Inflammatory macrophage (primary cell): ENCODE measurements at regions not wholly inside any gene's neighbourhood (a gene's known extent, or its start where the extent isn't known, plus 50 kb on each side); places are given as distances from the start of the nearest gene placed in this dataset.
A peak's percentile ranks its signal among the peaks of the same experiment; 100 is the strongest.
"Not testable (repeated sequence)": the region's sequence is repeated elsewhere in the genome, so short reads cannot be mapped to it uniquely, and the experiment has no call there.

ENCODE experiments used
- DNase-seq, 2 donors: peaks; one replicate each; pipeline ENCODE4 v3.0.0-alpha.2; 2020 to 2022

DNA sequence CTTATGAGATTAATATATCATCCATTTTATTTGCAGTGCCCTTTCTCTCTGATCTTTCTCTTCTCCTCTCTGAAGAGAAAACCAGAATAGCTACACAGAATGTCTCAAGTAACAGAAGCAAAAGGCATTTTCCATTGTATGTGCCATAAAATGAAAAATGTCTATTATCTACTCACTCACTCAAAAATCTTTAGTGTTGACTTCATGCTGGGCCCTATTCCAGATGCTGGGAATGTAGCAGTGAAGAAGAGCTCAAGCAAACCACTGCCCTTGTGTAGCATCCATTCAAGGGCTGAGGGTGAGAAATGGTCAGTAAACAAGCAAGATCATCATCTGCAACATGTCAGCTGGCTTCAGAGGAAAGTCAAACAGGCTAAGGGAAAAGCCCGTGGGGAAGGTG lies 427.7 kb downstream of the METTL4 start:
- DNase-seq, result no peak

DNA sequence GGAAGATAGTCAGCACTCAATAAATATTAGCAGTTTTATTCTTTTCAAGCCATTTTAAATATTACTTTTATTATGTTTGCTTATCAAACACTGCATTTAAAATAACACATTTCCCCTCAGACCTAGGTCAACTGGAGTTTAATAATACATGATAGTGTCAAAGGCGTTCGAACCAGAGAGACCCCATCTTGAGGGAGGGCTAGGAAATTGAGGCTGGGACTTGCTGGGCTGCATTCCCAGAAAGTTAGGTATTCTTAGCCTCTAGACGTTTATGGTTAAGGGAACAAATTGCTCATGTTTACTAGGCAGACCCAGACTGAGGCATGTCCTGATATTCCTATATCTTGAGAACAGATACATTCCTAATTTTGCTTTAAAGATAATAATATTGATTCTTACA lies 426.5 kb downstream of the METTL4 start:
- no peak for DNase-seq

- DNase-seq, result no peak
These were observed 425.2 kb downstream of the METTL4 start for GRCh38 chr18:2146092-2146491.

DNA sequence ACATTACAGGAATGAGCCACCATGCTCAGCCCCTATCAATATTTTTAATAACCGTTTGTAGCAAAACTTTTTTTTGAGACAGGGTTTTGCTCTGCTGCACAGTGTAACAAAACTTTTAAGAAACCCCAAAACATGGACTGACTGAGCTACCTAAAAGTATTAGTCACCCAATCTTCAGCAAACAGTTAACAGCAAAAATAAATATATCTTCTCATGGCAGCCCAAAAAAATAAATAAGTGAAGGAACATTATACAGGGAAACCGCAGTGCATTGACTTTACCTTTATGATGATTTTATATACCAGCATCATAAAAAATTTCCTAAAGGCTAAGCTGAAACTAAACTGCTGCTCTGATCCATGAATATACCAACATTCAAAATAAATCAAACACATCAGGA lies 424.6 kb downstream of the METTL4 start:
- DNase-seq, result no peak

- DNase-seq, result no peak
These were observed 423.7 kb downstream of the METTL4 start for GRCh38 chr18:2147476-2148230.

- no peak for DNase-seq
These were observed 422.5 kb downstream of the METTL4 start for GRCh38 chr18:2148823-2149222.

DNA sequence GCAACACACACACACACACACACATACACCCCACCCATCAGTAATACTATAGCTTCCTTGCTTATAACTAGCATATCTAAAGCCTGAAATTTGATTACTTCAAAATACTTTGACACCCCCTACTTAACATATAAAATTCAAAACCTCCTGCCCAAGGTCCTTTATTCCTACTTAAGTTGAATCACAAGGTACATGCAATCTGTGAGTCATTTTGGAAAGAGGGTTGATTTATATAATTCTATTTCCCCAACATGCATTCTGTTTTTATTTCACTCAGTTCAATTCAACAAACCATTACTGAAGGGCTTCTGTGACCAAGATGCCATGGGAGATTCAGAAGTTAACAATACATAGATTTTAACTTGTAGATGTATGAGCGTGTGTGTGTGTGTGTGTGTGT lies 420.7 kb downstream of the METTL4 start:
- DNase-seq, result no peak

GRCh38 chr18:2154278-2154677 lies 417.0 kb downstream of the METTL4 start:
- no peak for DNase-seq

DNA sequence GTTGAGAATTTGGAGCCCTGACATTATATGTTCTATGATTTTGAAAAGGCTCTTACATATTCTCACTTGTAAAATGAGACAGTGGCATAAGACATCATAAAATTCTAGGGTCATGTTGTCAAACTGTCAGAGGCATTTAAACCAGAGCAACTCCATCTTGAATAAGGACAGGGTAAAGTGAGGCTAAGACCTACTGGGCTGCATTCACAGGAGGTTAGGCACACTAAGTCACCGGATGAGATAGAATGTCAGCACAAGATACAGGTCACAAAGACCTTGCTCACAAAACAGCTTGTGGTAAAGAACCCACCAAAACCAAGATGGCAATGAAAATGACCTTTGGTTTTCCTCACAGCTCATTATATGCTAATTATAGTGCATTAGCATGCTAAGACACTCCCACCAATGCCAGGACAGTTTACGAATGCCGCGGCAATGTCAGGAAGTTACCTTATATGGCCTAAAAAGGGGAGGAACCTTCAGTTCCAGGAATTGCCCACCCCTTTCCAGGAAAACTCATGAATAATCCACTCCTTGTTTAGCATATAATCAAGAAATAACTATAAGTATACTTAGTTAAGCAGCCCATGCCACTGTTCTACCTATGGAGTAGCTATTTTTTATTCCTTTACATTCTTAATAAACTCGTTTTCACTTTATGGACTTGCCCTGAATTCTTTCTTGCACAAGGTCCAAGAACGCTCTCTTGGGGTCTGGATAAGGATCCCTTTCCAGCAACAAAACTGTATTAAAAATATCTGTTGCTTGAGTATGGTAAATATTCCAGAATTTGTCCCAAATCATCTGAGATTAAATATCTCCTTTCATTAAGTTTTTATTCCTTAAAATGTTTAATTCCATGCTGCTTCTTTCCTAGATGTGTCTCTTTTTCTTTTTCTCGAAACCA lies 406.4 kb downstream of the METTL4 start:
- no peak for DNase-seq

- not testable (repeated sequence) for DNase-seq
These were observed 404.4 kb downstream of the METTL4 start for GRCh38 chr18:2166876-2167275.

- DNase-seq, result no peak
These were observed 403.3 kb downstream of the METTL4 start for GRCh38 chr18:2168022-2168421.

DNA sequence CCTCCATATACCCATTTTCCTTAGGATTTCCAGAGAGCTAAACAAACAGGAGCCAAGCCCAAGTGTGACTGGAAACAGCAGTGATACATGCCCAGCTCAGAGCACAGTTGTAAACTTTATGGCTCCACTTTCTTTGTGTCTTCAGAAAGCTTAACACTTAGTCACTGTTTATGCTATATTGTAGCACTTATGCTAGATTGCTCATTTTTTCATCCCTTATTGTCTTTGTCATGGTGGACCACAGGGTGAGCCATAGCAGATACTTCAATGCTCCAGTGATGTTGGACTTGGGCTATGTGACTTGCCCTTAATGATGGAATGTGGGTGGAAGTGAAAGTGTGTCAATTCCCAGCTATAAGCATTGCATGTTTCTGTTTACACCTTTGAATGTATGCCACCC lies 401.6 kb downstream of the METTL4 start:
- DNase-seq, result no peak

- DNase-seq, result no peak
These were observed 399.3 kb downstream of the METTL4 start for GRCh38 chr18:2171840-2172625.

DNA sequence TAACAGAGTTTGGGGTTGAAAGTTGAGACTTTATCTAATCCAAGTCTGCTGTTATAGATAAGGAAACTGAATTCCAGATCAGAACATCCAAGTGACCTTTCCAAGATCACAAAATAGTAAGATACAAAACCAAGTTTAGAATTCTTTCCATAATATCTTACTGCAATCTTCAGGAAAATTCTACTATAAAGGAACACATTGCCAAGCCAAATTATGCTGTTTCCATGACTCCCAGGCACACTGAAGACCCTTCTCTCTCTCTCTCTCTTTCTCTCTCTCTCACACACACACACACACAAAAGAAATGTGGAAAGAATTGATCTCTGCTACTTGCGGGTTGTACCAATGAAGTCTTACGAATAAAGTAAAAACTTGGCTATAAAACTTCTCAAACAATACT lies 398.4 kb downstream of the METTL4 start:
- no peak for DNase-seq

GRCh38 chr18:2173486-2173885 lies 397.8 kb downstream of the METTL4 start:
- DNase-seq, result no peak

- no peak for DNase-seq
These were observed 393.3 kb downstream of the METTL4 start for GRCh38 chr18:2178036-2178435.

DNA sequence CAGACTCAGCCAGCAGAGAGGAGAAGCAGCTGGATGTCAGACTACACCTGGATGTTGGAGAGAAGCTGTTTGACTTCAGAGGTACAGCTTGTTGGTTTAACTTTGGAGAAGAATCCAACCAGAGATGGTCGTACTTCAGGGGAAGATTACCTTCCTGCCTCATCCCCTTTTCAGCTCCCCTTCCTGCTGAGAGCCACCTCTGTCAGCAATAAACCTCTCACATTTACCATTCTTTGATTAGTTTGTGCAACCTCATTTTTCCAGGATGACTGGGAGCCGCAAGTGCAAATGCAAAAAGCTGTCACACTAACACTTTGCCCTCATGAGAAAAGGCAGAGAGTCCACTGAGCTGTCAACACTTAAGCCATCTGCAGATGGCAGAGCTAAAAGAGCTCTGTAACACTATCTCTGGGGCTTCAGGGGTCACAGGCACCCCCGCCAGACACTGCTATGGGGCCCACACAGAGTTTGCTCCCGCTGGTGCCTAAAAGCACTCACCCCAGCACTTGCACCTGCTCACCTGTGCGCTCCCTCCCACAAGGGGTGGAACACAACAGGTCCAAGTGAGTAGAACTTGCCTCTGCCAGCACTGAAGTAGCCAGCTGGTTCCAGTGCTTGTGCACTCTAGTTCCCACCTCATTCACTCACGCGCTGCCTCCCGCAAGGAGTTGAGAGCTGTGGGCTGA lies 391.7 kb downstream of the METTL4 start:
- no peak for DNase-seq

GRCh38 chr18:2180586-2180985 lies 390.7 kb downstream of the METTL4 start:
- peak; percentile 1 to 9 for DNase-seq

DNA sequence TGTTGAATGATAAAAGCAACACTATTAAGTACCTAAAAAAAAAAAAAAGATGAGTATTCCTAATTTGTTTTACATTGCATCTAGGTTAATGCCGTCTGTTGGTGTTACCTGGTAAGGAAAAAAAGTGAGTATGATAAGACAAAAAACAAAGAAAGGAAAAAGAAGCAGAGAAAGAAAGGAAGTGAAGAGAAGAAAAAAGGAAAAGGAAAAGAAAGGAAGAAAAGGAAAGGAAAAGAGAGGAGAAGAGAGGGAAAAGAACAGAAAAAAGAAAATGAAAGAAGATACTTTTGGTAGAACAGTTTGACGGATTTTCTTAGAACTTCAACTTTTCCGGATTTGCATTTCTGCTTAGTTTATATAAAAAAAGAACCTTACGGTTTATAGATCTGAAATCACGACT lies 387.9 kb downstream of the METTL4 start:
- no peak for DNase-seq

DNA sequence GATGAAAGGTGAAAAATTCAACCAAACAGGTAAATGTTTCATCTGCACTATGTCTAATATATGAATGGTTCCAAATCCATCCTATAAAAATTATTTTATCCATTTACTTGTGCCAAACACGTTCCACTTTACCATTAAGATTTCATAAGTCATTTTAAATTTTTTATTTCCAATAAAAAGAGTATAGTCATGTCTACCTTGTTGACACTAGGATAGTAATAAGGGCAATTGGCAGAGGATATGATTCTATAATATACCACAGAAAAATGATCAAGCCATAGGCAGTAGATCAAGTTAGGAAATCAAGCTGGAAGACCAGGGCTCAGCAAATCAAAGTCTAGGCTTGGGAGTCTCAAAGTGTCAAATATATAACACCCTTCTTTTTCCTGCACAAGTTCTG lies 384.3 kb downstream of the METTL4 start:
- DNase-seq, result no peak

GRCh38 chr18:2188258-2188657 lies 383.0 kb downstream of the METTL4 start:
- DNase-seq, result no peak

GRCh38 chr18:2191180-2191790 lies 380.0 kb downstream of the METTL4 start:
- DNase-seq, result no peak
